ENCODE measurements at regions not wholly inside any gene's neighbourhood (a gene's known extent, or its start where the extent isn't known, plus 50 kb on each side); places are given as distances from the start of the nearest gene placed in this dataset.

DNA sequence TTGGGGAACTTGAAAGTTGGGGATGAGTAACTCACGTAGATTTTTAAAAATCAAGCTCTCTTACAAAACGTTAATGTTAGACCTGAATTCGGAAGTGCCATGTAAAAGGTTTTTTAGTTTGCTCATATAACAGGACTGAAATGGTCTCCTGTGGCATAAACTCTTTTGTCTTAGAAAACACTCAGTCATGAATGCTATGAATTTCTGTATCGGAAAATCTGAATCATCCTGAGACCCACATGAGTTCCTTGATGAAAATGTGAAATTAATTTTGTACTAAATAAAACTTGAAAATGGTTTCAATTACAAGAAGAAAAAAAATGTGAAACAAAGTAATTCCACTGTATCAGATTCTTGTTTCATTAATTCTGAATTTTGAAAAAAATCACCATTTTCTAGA is 134.8 kb upstream of the BMPER start:
- no peaks in the 10 kb centered on the region for H3K4me1 ChIP-seq (ENCODE audit: control insufficient read depth, insufficient read depth, low read length)
- ChIA-PET CTCF (interaction anchor here (0.6 kb wide), 1 partner anchor 1832 kb away, joined by 4 read pairs; no protein-coding TSS in a partner anchor), POLR2A (no interaction called here)
- in situ Hi-C loops (cut with HindIII; ENCODE audit: low pct_unique_long_range_greater_than_20kb, low sequenced_read_pairs) (no loop called here), intact Hi-C loops (cut with micrococcal nuclease; ENCODE audit: unreplicated experiment) (no loop called here)
- no peaks in the 10 kb centered on the region for H3K9me3 ChIP-seq (ENCODE audit: control insufficient read depth, insufficient read depth, low read depth, low read length)
- H3K36me3 ChIP-seq (ENCODE audit: control insufficient read depth, insufficient read depth, low read length): no peaks in the 10 kb centered on the region
- DNase-seq (ENCODE audit: low read depth, low spot score) (no peak), ATAC-seq (no peak)
- no peak overlapping the region for H3K4me3 ChIP-seq (ENCODE audit: low read depth in 2 of 2, low read length in 2 of 2)
- no peak overlapping the region for H3K27ac ChIP-seq (ENCODE audit: low read length)
- no peaks in the 10 kb centered on the region for H3K27me3 ChIP-seq (ENCODE audit: control insufficient read depth, insufficient read depth, low read length)
- no TSS peak for BruUV-seq (replicated peaks)
- no peak for TF ChIP-seq POLR2AphosphoS5 (IDR thresholded peaks at IDR 0.05; ENCODE audit: low read depth, low read length)
- TF ChIP-seq, protein P1, sequence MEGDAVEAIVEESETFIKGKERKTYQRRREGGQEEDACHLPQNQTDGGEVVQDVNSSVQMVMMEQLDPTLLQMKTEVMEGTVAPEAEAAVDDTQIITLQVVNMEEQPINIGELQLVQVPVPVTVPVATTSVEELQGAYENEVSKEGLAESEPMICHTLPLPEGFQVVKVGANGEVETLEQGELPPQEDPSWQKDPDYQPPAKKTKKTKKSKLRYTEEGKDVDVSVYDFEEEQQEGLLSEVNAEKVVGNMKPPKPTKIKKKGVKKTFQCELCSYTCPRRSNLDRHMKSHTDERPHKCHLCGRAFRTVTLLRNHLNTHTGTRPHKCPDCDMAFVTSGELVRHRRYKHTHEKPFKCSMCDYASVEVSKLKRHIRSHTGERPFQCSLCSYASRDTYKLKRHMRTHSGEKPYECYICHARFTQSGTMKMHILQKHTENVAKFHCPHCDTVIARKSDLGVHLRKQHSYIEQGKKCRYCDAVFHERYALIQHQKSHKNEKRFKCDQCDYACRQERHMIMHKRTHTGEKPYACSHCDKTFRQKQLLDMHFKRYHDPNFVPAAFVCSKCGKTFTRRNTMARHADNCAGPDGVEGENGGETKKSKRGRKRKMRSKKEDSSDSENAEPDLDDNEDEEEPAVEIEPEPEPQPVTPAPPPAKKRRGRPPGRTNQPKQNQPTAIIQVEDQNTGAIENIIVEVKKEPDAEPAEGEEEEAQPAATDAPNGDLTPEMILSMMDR (IDR thresholded peaks at IDR 0.05): no peak
- TF ChIP-seq, protein P2, sequence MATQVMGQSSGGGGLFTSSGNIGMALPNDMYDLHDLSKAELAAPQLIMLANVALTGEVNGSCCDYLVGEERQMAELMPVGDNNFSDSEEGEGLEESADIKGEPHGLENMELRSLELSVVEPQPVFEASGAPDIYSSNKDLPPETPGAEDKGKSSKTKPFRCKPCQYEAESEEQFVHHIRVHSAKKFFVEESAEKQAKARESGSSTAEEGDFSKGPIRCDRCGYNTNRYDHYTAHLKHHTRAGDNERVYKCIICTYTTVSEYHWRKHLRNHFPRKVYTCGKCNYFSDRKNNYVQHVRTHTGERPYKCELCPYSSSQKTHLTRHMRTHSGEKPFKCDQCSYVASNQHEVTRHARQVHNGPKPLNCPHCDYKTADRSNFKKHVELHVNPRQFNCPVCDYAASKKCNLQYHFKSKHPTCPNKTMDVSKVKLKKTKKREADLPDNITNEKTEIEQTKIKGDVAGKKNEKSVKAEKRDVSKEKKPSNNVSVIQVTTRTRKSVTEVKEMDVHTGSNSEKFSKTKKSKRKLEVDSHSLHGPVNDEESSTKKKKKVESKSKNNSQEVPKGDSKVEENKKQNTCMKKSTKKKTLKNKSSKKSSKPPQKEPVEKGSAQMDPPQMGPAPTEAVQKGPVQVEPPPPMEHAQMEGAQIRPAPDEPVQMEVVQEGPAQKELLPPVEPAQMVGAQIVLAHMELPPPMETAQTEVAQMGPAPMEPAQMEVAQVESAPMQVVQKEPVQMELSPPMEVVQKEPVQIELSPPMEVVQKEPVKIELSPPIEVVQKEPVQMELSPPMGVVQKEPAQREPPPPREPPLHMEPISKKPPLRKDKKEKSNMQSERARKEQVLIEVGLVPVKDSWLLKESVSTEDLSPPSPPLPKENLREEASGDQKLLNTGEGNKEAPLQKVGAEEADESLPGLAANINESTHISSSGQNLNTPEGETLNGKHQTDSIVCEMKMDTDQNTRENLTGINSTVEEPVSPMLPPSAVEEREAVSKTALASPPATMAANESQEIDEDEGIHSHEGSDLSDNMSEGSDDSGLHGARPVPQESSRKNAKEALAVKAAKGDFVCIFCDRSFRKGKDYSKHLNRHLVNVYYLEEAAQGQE (IDR thresholded peaks at IDR 0.05; ENCODE audit: insufficient read depth in 1 of 2, low read depth in 2 of 2, low read length in 1 of 2): no peak
- no peak for TF ChIP-seq TCF7L2 (IDR thresholded peaks at IDR 0.05; ENCODE audit: low read depth, low read length)
- no peak for TF ChIP-seq SIN3A (IDR thresholded peaks at IDR 0.05; ENCODE audit: borderline replicate concordance, insufficient read depth, low read depth, low read length)

DNA sequence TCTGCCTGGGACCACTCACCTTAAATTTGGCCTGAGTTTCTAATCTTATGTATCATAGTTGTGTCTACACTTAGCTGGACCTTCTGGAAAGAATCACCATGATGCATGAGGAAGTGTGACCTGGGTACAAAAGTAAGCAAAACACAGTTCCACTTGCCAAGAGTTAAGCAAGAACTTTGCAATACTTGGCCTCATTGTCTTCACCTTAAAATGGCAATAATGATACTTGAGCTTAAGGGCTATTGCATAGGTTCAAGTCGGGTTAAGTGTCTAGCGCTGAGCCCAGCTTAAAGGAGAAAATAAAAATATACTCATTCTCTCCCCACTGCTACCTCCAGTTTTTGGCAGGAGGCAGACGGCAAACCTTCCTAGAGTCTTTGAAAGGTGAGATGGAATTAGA is 133.9 kb upstream of the BMPER start:
- Histone ChIP-seq H3K4me1 (ENCODE audit: control insufficient read depth, insufficient read depth, low read length) (no peaks in the 10 kb centered on the region), H3K9me3 (ENCODE audit: control insufficient read depth, insufficient read depth, low read depth, low read length) (no peaks in the 10 kb centered on the region), H3K36me3 (ENCODE audit: control insufficient read depth, insufficient read depth, low read length) (no peaks in the 10 kb centered on the region), H3K4me3 (ENCODE audit: low read depth in 2 of 2, low read length in 2 of 2) (no peak overlapping the region), H3K27me3 (ENCODE audit: control insufficient read depth, insufficient read depth, low read length) (no peaks in the 10 kb centered on the region), H3K27ac (ENCODE audit: low read length) (no peak overlapping the region)
- ATAC-seq (no peak), DNase-seq (ENCODE audit: low read depth, low spot score) (no peak)
- BruUV-seq (replicated peaks): no TSS peak
- CTCF ChIA-PET: no interaction called here
- intact Hi-C loops (cut with micrococcal nuclease; ENCODE audit: unreplicated experiment): no loop called here
- POLR2A ChIA-PET: no interaction called here
- in situ Hi-C loops (cut with HindIII; ENCODE audit: low pct_unique_long_range_greater_than_20kb, low sequenced_read_pairs): no loop called here
- TF ChIP-seq, protein P2 (IDR thresholded peaks at IDR 0.05; ENCODE audit: insufficient read depth in 1 of 2, low read depth in 2 of 2, low read length in 1 of 2): no peak
- TF ChIP-seq POLR2AphosphoS5 (IDR thresholded peaks at IDR 0.05; ENCODE audit: low read depth, low read length) (no peak), SIN3A (IDR thresholded peaks at IDR 0.05; ENCODE audit: borderline replicate concordance, insufficient read depth, low read depth, low read length) (no peak), TCF7L2 (IDR thresholded peaks at IDR 0.05; ENCODE audit: low read depth, low read length) (no peak)
- TF ChIP-seq, protein P1 (IDR thresholded peaks at IDR 0.05): no peak
